Fibroblast of villous mesenchyme (primary cell): ENCODE measurements at regions not wholly inside any gene's neighbourhood (a gene's known extent, or its start where the extent isn't known, plus 50 kb on each side); places are given as distances from the start of the nearest gene placed in this dataset.

Source experiments
- DNase-seq: peaks from one replicate; pipeline ENCODE4 v3.0.0-alpha.2; 2010; ENCODE audit warnings: low read depth
- H3K4me3 ChIP-seq: 2 replicates; pipeline ENCODE4 v1.5.1; 2011; ENCODE audit warnings: low read depth, mild to moderate bottlenecking, low read length
- TF ChIP-seq, protein P1 (sequence below): IDR thresholded peaks from 2 replicates; pipeline ENCODE4 v1.5.1; 2012; ENCODE audit warnings: low read depth, mild to moderate bottlenecking, low read length; ENCODE audit not compliant: insufficient read depth

DNA sequence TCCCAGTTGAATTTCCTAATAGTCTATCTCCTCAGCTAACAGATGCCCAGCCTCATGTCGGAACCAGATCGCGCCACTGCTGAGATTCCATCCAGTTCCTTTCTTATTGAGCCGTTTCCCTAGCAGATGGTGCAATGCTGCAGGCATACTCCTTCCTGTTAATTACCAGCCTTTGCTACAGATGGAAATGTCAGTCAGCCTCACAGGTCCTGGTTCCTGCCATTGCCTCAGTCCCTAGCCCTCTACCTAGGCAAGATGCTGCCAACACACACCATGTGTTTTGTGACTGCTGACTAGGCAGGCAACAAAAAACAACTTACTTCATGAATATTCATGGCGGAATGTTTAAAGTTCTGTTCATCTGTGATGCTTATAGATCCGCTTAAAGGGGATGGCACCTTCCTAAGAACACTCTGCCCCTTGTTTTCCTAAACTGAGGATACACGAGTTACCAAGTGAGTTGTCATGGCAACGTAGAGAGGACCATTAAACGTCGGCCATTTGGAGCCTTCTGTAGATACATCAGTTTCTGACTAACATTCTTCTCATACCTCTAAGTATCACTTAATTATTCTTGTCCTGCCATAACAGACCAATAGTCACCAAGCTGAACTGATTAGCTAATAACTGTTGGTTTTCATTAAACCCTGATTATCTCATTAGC is 749.5 kb downstream of the RNF144A start:
- TF ChIP-seq, protein P1, sequence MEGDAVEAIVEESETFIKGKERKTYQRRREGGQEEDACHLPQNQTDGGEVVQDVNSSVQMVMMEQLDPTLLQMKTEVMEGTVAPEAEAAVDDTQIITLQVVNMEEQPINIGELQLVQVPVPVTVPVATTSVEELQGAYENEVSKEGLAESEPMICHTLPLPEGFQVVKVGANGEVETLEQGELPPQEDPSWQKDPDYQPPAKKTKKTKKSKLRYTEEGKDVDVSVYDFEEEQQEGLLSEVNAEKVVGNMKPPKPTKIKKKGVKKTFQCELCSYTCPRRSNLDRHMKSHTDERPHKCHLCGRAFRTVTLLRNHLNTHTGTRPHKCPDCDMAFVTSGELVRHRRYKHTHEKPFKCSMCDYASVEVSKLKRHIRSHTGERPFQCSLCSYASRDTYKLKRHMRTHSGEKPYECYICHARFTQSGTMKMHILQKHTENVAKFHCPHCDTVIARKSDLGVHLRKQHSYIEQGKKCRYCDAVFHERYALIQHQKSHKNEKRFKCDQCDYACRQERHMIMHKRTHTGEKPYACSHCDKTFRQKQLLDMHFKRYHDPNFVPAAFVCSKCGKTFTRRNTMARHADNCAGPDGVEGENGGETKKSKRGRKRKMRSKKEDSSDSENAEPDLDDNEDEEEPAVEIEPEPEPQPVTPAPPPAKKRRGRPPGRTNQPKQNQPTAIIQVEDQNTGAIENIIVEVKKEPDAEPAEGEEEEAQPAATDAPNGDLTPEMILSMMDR = no peak
- no peak overlapping the region for H3K4me3 ChIP-seq
- no peak for DNase-seq

DNA sequence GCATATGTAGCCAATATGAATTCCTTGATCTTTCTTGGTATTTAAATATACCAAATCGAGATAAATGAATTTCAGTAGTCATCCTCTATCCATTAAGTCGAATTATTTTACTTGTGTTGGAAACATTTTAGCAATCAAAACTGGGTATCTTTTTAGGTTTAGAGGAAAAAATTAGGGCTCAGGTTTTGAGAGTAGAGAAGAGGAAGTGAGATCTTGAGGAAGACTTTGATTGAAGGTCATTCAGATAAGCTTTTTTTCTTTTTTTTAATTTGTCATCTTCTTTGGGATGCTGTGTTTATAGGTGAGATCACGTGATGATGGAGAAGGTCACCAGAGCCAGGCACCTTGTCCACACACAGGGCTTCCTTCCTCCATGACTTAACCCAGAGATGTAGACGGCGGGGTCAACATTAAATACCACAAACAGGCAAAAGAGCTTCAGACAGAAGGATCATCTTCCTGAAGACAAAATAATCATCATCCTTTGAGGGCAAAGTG is 750.1 kb downstream of the RNF144A start:
- H3K4me3 ChIP-seq = no peak overlapping the region
- TF ChIP-seq, protein P1 = no peak
- DNase-seq = no peak

DNA sequence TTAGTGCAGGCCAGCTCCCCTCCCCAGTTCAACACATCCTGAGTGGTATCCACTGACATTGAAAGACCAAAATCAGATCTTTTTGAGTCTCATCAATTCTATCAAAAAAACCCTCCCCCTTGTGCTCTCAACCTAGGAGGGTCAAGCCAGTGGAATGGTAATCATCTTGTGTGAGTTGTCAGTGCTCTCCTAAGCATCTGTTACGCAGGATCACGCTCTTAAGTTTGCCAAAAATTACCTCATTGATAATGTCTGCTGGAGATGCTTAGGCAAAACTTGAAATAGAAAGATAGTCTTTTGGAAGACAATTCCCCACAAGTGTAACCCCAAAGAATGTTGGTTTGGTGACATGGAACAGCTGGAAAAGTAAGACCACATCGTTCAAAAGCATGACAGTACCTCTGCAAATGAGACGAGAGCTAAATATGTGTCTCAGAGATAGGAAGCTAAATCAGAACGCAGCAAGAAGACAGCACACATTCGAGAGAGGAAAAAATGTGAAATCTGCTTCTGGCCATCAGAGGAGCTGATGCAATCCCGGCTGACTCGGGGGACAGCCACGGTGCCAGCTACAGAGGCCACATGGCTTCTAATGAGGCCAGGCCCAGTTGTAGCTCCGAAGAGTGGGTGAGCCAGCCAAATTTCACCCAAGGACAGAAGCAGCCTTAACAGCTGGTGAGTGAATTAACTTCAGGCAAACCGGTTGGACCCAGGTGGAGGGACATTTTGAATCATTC is 753.9 kb downstream of the RNF144A start:
- H3K4me3 ChIP-seq = no peak overlapping the region
- TF ChIP-seq, protein P1 = no peak
- DNase-seq = no peak

DNA sequence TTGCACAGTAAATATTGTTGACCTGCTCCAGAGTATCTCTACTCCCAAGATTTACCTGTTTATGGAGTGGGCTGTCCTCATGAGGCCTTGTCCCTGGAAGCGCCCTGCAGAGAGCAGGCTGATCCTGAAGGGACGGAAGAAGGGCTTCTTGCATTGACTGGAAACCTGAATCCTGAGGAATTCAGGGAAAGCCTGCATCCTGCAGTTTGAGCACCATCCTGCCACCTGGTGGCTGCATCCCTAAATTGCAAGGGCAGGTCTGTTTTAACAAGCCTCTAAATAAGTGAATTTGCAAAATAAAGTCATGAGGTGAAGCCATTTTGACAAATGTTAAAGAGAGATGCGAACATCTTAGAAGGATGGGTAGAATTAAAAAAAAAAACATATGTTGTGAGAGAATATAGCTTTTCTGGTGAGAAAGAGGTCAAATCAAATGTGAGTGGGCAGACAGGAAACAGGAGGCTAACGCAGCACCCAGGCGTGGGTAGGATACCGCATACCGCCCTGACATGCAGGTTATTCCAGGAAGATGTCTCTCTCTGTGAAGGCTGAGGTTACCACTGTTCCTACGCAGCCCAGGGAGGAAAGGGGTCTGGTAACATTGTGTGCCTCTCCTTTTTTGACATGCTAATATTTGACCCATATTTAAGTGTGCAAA is 754.9 kb downstream of the RNF144A start:
- peak; percentile 39 for DNase-seq
- TF ChIP-seq, protein P1 = peak; percentile 55

DNA sequence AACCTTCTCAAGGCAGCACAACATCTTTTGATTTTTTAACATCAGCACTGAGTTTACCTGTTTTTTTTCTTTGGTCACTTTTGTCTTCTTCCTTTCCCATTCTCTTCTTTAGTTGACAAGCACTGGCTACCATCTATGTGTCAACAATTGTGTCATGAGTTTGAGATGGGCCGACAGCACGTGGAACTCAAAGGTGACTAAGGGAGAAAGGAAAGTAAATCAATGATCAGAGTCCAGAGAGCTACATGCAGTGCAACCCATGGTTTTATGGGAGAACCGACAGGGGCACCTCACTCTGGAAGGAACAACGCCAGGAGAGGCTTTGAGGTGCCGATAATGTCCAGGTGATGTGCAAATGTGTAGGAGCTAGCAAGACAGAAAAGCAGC is 755.5 kb downstream of the RNF144A start:
- no peak for DNase-seq
- TF ChIP-seq, protein P1 = no peak
- H3K4me3 ChIP-seq = no peak overlapping the region

More for the DNA sequence above, 754.9 kb downstream of the RNF144A start:
- no peak overlapping the region for H3K4me3 ChIP-seq

DNA sequence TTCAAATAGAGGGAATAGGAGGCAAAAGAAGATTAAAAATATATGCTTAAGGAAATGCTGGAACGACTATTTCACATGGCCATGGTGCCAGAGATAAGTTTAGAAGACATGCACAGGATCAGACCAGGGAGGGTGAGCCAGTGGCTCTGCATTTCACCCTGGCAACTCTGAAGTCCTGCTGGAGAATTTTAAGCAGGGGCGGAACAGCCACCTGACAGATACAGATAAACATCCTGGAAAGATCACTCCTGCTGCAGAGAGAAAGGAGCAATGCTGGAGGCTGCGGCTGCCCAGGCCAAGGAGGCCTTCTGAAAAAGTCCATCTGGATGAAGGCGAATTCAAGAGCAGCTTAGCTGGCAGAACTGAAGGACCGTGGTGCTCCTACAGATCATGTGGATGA is 755.9 kb downstream of the RNF144A start:
- H3K4me3 ChIP-seq = no peak overlapping the region
- TF ChIP-seq, protein P1 = no peak
- no peak for DNase-seq
